ENCODE measurements at regions not wholly inside any gene's neighbourhood (a gene's known extent, or its start where the extent isn't known, plus 50 kb on each side); places are given as distances from the start of the nearest gene placed in this dataset.

DNA sequence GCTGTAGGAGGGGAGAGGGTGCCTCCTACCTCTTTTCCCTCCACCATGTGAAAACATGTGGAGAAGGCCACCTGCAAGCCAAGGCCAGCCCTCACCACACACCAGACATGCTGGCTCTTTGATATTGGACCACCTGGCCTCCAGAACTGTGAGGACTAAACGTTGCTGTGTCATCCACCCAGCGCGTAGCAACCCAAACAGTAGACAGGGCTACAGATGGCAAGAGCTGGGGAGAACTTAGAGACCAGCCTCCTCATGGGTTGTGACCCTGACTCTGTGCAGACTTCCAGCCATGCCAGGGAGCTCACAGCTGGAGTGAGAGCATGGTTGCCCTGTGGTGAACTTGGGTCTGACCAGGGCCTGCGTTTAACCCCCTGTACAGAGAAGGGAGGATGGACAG, 195.9 kb upstream of the CST7 start:
- Mint-ChIP-seq H3K36me3 (ENCODE audit: insufficient read depth) (no peaks in the 10 kb centered on the region), H3K27ac (no peak overlapping the region), H3K27me3 (no peaks in the 10 kb centered on the region), H3K4me1 (ENCODE audit: low read depth) (peaks cover 23% of the 10 kb centered on the region), H3K9me3 (ENCODE audit: low read depth) (no peaks in the 10 kb centered on the region), H3K4me3 (ENCODE audit: low read depth) (no peak overlapping the region)
- no peak for DNase-seq (ENCODE audit: low spot score, unreplicated experiment)
- TF ChIP-seq, protein P1, sequence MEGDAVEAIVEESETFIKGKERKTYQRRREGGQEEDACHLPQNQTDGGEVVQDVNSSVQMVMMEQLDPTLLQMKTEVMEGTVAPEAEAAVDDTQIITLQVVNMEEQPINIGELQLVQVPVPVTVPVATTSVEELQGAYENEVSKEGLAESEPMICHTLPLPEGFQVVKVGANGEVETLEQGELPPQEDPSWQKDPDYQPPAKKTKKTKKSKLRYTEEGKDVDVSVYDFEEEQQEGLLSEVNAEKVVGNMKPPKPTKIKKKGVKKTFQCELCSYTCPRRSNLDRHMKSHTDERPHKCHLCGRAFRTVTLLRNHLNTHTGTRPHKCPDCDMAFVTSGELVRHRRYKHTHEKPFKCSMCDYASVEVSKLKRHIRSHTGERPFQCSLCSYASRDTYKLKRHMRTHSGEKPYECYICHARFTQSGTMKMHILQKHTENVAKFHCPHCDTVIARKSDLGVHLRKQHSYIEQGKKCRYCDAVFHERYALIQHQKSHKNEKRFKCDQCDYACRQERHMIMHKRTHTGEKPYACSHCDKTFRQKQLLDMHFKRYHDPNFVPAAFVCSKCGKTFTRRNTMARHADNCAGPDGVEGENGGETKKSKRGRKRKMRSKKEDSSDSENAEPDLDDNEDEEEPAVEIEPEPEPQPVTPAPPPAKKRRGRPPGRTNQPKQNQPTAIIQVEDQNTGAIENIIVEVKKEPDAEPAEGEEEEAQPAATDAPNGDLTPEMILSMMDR (IDR thresholded peaks at IDR 0.05; ENCODE audit: unreplicated experiment) = no peak

DNA sequence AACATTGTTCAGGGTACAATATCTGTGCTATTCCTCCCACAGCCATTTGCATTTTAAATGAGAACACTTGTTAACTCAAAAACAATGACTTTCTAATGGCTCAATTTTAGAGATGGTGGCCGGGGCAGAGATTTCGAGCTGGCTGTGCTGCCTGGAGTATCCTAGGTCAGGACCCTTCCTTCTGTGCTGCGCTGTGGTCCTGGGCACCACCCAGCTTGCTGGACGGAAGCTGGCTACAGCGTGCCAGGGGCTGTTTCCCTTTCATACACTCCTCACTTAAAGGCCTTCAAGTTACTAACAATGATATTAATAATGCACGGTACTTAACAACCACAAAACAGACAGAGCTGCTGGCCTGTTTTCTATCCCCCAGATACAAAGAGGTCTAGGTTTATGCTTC, 194.4 kb upstream of the CST7 start:
- H3K36me3 Mint-ChIP-seq (ENCODE audit: insufficient read depth) = no peaks in the 10 kb centered on the region
- H3K9me3 Mint-ChIP-seq (ENCODE audit: low read depth) = peaks cover 6% of the 10 kb centered on the region
- TF ChIP-seq, protein P1 (IDR thresholded peaks at IDR 0.05; ENCODE audit: unreplicated experiment) = no peak
- H3K27ac Mint-ChIP-seq = no peak overlapping the region
- peaks cover 23% of the 10 kb centered on the region for H3K4me1 Mint-ChIP-seq (ENCODE audit: low read depth)
- no peak for DNase-seq (ENCODE audit: low spot score, unreplicated experiment)
- H3K27me3 Mint-ChIP-seq = no peaks in the 10 kb centered on the region
- H3K4me3 Mint-ChIP-seq (ENCODE audit: low read depth) = no peak overlapping the region

DNA sequence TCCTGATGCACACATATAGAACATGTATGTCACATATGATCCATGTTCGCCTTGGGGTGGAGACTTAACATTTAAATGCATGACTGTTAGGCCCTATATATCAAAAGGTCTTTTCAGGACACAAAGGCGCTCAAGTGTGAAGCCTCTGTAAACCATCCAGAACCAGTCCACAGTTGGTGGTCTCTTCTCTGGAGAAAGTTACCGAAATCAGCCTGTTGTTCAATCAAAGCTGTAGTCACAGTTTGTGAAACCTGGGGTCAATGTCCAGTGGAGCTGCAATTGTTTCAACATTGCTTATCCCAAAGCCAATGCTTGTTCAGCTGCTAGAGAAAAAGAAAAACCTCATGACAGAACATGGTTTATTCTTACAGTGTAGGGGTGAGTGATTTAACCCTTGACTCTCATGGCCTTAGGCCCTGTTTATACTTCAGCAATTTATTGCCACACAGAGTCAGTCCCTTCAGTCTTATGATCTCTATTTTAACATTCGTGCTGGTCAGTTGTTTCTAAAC, 193.6 kb upstream of the CST7 start:
- DNase-seq (ENCODE audit: low spot score, unreplicated experiment) = no peak
- Mint-ChIP-seq H3K4me3 (ENCODE audit: low read depth) (no peak overlapping the region), H3K27me3 (no peaks in the 10 kb centered on the region), H3K9me3 (ENCODE audit: low read depth) (peaks cover 7% of the 10 kb centered on the region), H3K4me1 (ENCODE audit: low read depth) (peaks cover 23% of the 10 kb centered on the region), H3K36me3 (ENCODE audit: insufficient read depth) (no peaks in the 10 kb centered on the region), H3K27ac (peak overlapping the region; percentile 92)
- TF ChIP-seq, protein P1 (IDR thresholded peaks at IDR 0.05; ENCODE audit: unreplicated experiment) = no peak

DNA sequence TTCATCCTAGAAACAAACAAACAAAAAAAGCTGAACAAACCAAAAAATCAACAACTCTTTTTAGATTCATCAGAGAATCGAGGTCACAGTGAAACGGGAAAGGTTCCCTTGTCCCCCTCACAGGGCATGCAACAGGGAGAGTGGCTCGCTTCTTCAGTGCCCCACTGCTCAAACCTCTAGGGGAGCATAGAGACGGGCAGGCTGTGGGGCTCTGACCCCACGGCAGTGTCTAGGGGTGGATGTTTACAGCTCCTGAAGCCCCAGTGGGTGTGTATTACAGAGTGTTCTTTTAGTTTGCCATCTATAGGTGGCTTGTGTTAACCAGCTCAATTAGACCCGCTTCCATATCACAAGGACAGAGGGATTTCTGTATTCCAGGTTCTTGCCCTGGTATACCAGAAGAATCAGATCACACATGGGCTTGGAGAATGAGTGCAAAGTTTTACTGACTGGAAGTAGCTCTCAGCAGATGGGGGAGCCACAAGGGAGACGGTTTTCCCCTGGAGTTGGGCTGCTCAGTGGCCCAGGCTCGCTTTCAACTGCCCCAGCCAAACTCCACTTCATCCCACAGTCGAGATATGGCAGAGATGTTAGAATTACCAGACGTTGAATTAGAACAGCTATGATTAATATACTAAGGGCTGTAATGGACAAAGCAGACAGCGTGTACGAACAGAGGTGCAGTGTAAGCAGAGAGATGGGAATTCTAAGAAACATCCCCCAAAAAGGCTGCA, 192.6 kb upstream of the CST7 start:
- H3K9me3 Mint-ChIP-seq (ENCODE audit: low read depth) = peaks cover 10% of the 10 kb centered on the region
- H3K4me1 Mint-ChIP-seq (ENCODE audit: low read depth) = peaks cover 23% of the 10 kb centered on the region
- no peak overlapping the region for H3K4me3 Mint-ChIP-seq (ENCODE audit: low read depth)
- H3K36me3 Mint-ChIP-seq (ENCODE audit: insufficient read depth) = no peaks in the 10 kb centered on the region
- peak overlapping the region; percentile 47 for H3K27ac Mint-ChIP-seq
- no peaks in the 10 kb centered on the region for H3K27me3 Mint-ChIP-seq
- no peak for DNase-seq (ENCODE audit: low spot score, unreplicated experiment)
- TF ChIP-seq, protein P1 (IDR thresholded peaks at IDR 0.05; ENCODE audit: unreplicated experiment) = no peak

DNA sequence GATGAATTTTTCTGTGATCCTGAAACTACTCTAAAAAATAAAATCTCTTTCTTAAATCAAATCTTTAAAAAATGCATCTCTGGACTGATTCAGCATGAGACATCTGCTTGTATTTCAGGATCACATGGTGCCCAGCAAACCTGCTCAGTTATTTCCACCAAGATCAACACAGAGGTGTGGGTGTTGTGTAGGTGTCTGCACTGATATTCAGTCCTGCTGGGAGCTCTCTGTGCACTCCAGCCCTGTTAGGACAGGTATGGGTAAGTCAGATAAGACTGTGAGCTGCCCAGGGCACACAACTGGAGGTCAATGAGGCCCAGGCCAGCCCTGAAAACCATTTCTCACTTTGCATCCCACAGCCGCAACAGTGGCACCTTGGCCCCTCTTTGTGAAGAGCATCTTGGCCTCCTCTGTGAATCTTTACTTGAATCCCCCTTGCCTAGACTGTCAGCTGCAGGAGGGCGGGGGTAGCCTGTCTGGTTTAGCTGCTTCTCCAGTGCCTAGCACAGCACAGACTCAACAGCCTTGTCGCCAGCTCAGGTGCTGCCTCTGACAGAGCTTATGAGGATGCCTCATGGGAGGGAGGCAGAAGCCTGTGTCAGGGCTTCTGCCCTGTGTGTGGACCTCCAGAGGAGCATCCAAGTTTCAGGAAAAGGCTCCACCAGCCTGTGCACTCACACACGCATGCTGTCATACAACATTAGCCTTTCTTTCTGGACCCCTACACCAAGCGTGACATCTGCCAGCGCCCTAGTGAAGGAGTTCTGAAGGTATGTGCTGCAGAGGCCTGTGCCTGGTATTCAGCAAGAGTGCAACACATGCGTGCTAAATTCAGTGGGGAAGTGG, 187.6 kb upstream of the CST7 start:
- peak; percentile 3 for DNase-seq (ENCODE audit: low spot score, unreplicated experiment)
- H3K4me1 Mint-ChIP-seq (ENCODE audit: low read depth) = peaks cover 6% of the 10 kb centered on the region
- no peak overlapping the region for H3K4me3 Mint-ChIP-seq (ENCODE audit: low read depth)
- H3K27me3 Mint-ChIP-seq = no peaks in the 10 kb centered on the region
- H3K36me3 Mint-ChIP-seq (ENCODE audit: insufficient read depth) = no peaks in the 10 kb centered on the region
- no peak overlapping the region for H3K27ac Mint-ChIP-seq
- H3K9me3 Mint-ChIP-seq (ENCODE audit: low read depth) = peaks cover 10% of the 10 kb centered on the region
- TF ChIP-seq, protein P1 (IDR thresholded peaks at IDR 0.05; ENCODE audit: unreplicated experiment) = no peak
